ENCODE measurements at regions not wholly inside any gene's neighbourhood (a gene's known extent, or its start where the extent isn't known, plus 50 kb on each side); places are given as distances from the start of the nearest gene placed in this dataset.
"Not testable (repeated sequence)": the region's sequence is repeated elsewhere in the genome, so short reads cannot be mapped to it uniquely, and the experiment has no call there.

- no peak for DNase-seq (ENCODE audit: low spot score)
Observed at GRCh38 chr3:158026236-158026635, 80.0 kb downstream of the SHOX2 start.

GRCh38 chr3:158019897-158020296, 86.3 kb downstream of the SHOX2 start:
- not testable (repeated sequence) for DNase-seq (ENCODE audit: low spot score)

- no peak for DNase-seq (ENCODE audit: low spot score)
Observed at GRCh38 chr3:158018462-158018861, 87.8 kb downstream of the SHOX2 start.

DNA sequence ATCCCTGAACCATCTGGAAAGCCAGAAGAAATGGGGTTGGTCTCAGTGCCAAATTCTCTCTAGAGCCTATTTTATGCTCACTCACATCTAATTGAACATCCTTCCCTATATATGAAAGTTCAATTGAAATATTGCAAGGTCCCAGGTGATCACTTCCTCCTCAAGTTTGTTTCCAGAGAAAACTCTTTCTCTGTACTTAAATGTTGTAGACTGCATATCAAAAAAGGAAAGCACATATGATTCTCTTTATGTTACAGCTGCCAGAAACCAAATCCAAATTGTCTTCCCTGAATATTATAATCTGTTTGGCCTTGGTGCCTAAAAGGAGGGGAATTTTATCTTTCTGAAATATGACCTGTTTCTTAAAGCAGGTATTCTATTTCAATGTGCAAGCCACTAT, 93.3 kb downstream of the SHOX2 start:
- no peak for DNase-seq (ENCODE audit: low spot score)

- no peak for DNase-seq (ENCODE audit: low spot score)
Observed at GRCh38 chr3:158005391-158006100, 100.7 kb downstream of the SHOX2 start.

- no peak for DNase-seq (ENCODE audit: low spot score)
Observed at GRCh38 chr3:157999246-157999645, 107.0 kb downstream of the SHOX2 start.

DNA sequence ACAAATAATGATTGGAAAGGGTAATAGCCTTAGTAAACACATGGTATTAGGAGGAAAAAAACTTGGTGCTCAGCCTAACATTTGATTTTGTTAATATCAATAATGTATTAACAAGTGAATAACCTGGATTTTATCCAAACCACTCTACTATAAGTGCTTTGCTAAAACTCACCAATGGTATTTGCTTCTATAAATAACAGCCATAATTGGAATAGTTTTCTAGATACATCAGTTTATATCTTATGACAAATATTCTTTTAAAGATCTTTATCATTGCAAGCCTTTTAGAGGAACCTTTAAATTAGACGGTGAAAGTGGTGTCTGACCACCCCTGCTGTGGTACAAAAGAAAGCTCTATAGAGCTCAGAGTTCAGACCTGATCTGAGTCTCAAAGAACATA, 123.9 kb downstream of the SHOX2 start:
- no peak for DNase-seq (ENCODE audit: low spot score)

DNA sequence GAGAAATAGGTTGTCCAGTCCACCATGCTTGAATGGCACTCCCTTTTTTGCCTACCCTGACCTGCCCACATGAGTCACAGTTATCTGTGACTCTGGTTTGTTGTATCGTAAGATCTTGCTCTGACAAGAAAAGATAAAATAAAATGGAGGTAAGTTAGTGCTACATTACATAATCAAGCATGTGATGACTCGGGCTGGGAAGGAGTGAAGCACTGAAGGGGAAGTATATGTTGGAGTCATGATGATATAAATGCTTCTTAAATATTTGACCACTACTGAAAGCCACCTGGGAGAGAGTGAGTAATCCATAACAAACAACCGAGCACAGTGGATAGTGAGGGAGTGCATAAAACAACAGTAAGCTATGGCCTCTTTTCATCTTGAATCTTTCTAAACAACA, 124.4 kb downstream of the SHOX2 start:
- no peak for DNase-seq (ENCODE audit: low spot score)

GRCh38 chr3:157979022-157979421, 127.2 kb downstream of the SHOX2 start:
- DNase-seq (ENCODE audit: low spot score): no peak

DNA sequence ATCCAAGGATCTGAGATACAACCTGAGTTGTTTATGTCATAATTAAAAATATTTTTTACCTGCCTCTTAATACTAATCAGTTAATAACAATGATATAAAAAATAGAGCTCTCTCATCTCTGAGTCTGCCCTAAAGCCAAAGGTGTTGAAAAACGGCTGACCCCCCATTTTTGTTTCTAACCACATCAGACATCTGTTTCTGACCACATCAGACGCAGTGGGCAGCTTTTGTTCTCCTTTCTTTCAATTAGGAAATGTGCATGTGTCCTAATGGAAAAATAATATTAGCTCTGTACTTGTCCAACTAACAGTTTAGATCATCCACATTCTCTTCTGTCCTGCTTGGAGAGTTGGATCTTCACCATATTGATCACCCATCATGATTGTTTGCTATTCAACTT, 144.6 kb downstream of the SHOX2 start:
- DNase-seq (ENCODE audit: low spot score): no peak

DNA sequence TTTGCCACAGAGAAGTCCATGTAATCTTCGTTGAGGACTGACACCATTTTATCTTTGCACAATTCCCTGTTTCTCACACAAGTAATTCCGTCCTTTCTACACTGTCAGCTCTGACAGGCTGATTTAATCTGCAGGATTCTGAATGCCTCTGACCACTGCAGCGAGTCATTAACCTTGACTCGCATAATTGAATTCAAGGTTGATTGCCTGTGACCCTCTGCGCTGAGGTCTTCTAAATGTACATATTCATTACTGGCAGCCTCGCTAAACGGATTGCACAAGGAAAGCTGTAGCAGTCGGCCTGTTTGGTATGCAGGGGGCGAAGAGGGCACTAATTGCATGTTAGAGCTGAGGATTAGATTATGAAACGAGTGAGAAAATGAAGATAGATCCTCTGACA, 147.8 kb downstream of the SHOX2 start:
- no peak for DNase-seq (ENCODE audit: low spot score)

GRCh38 chr3:157956850-157957249, 149.4 kb downstream of the SHOX2 start:
- no peak for DNase-seq (ENCODE audit: low spot score)

DNA sequence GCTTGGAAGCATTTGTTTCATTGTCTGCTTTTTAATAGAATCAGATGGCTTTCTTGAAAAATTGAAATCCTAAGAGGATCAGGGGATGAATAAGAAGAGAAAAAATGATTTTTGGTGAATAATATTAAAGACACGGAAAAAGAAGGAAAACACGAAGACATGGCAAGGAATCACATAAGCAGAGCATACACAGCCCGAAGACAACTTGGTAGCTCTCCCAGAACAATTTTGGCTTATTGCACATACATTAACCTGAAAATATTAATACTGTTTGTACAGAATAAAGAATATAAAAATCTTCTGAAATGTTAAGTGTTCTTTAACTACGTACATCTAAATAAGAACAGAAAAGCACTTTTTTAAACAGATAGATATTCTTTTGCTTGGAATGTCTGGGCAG, 150.0 kb downstream of the SHOX2 start:
- no peak for DNase-seq (ENCODE audit: low spot score)

- DNase-seq (ENCODE audit: low spot score): no peak
Observed at GRCh38 chr3:157953565-157953964, 152.7 kb downstream of the SHOX2 start.

GRCh38 chr3:157948605-157949383, 157.4 kb downstream of the SHOX2 start:
- no peak for DNase-seq (ENCODE audit: low spot score)

- no peak for DNase-seq (ENCODE audit: low spot score)
Observed at GRCh38 chr3:157939166-157939565, 167.1 kb downstream of the SHOX2 start.

GRCh38 chr3:157938154-157938779, 168.0 kb downstream of the SHOX2 start:
- DNase-seq (ENCODE audit: low spot score): peak; percentile 72

DNA sequence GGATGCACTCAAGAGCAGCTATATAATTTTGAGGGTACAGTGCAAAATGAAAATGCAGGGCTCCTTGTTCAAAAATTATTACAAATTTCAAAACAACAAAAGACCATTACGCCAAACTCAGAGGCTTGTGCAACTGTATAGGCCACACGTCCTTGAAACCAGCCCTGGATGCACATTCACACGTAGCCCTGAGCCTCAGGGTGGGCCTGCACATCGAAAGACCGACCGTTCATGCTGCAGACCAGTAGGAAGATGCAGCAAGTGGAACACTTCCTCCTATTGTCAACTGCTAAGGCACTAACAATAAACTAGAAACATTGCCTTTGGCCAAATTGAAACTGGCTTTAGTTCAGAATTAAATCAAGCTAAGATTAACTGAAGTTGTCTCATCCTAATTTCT, 174.7 kb downstream of the SHOX2 start:
- no peak for DNase-seq (ENCODE audit: low spot score)

- DNase-seq (ENCODE audit: low spot score): no peak
Observed at GRCh38 chr3:157930000-157930780, 176.0 kb downstream of the SHOX2 start.

GRCh38 chr3:157926822-157927221, 179.4 kb downstream of the SHOX2 start:
- no peak for DNase-seq (ENCODE audit: low spot score)

DNA sequence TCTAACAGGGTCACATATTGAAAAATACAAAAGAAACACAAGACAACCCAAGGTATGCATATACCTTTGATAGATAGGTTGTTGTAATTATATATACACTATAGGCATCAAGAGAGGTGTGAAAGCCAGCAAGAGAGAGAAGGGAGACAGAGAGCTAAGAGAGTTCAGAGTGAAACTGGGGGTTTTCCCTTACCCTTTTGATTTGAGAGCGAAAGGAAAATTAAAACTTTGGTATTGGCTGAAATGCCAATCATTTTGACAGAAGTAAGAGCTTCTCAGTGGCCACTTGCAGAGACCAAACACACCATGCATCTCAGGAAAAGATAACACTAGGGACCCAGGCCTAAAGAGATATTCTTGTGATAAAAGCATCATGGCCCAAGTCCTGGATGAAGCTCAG, 183.6 kb downstream of the SHOX2 start:
- no peak for DNase-seq (ENCODE audit: low spot score)

DNA sequence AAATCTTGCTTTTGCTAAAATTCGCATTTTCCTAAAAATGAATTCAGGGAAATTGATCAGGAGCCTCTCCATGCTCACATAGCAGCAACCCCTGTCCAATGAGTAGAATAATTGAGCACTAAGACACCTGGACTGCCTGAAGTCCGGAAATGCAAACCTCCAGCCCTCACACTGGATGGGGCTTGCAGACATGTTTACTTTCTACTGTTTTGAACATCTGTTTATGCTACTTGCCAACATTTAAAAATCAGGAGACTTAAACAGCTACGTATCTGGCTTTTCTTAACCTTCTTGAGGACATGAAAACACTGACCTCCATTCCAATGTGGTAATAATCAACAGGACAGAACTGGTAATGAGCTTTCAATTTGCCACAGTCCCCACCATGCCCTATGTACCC, 184.4 kb downstream of the SHOX2 start:
- no peak for DNase-seq (ENCODE audit: low spot score)
